GM20000 (cell line): ENCODE measurements at regions not wholly inside any gene's neighbourhood (a gene's known extent, or its start where the extent isn't known, plus 50 kb on each side); places are given as distances from the start of the nearest gene placed in this dataset.

Source experiments
- DNase-seq: peaks from one replicate; pipeline ENCODE4 v3.0.0; 2012; ENCODE audit warnings: low spot score
- CTCF ChIP-seq: IDR thresholded peaks from 2 replicates; pipeline ENCODE4 v1.5.1; 2012; ENCODE audit warnings: mild to moderate bottlenecking, control low read depth; ENCODE audit errors: extremely low read depth, missing control alignments

- DNase-seq: no peak
Measured at GRCh38 chr6:121823437-121823851, 388.0 kb downstream of the GJA1 start.

GRCh38 chr6:121826156-121826810 is 390.8 kb downstream of the GJA1 start:
- DNase-seq: no peak
- no peak for TF ChIP-seq CTCF

More at GRCh38 chr6:121823437-121823851, 388.0 kb downstream of the GJA1 start:
- TF ChIP-seq CTCF: no peak

- no peak for TF ChIP-seq CTCF
- no peak for DNase-seq
Measured at GRCh38 chr6:121828146-121828886, 392.9 kb downstream of the GJA1 start.

- TF ChIP-seq CTCF: no peak
- no peak for DNase-seq
Measured at GRCh38 chr6:121830736-121831135, 395.3 kb downstream of the GJA1 start.

- TF ChIP-seq CTCF: no peak
- no peak for DNase-seq
Measured at GRCh38 chr6:121835662-121836061, 400.2 kb downstream of the GJA1 start.

- no peak for DNase-seq
- TF ChIP-seq CTCF: no peak
Measured at GRCh38 chr6:121837545-121838229, 402.2 kb downstream of the GJA1 start.

- no peak for TF ChIP-seq CTCF
- DNase-seq: no peak
Measured at GRCh38 chr6:121838842-121839241, 403.4 kb downstream of the GJA1 start.
